ENCODE measurements at regions not wholly inside any gene's neighbourhood (a gene's known extent, or its start where the extent isn't known, plus 50 kb on each side); places are given as distances from the start of the nearest gene placed in this dataset.
"Not testable (repeated sequence)": the region's sequence is repeated elsewhere in the genome, so short reads cannot be mapped to it uniquely, and the experiment has no call there.

- H3K27ac ChIP-seq (ENCODE audit: low read depth in 1 of 2, low read length in 1 of 2): no peak overlapping the region
- DNase-seq (ENCODE audit: low read depth in 6 of 9, low spot score in 9 of 9): no peak
- no peaks in the 10 kb centered on the region for H3K27me3 ChIP-seq (ENCODE audit: control insufficient read depth in 2 of 2, insufficient read depth in 1 of 2, low read length in 1 of 2)
- no peaks in the 10 kb centered on the region for H3K4me1 ChIP-seq (ENCODE audit: control insufficient read depth in 2 of 2, insufficient read depth in 2 of 2, low read length in 2 of 2)
- H3K9me3 ChIP-seq (ENCODE audit: control insufficient read depth in 2 of 2, insufficient read depth in 1 of 2, low read length in 1 of 2): no peaks in the 10 kb centered on the region
- H3K4me3 ChIP-seq (ENCODE audit: low read length in 2 of 2): no peak overlapping the region
- no peaks in the 10 kb centered on the region for H3K36me3 ChIP-seq (ENCODE audit: control insufficient read depth in 2 of 2, insufficient read depth in 2 of 2, low read length in 1 of 2)
Observed at GRCh38 chr4:126530996-126531585, 1101.7 kb upstream of the INTU start.

- no peak for DNase-seq (ENCODE audit: low read depth in 6 of 9, low spot score in 9 of 9)
- 97% methylated on average over 1 of the region's 1 CpG for WGBS
- Histone ChIP-seq H3K9me3 (ENCODE audit: control insufficient read depth in 2 of 2, insufficient read depth in 1 of 2, low read length in 1 of 2) (no peaks in the 10 kb centered on the region), H3K27ac (ENCODE audit: low read depth in 1 of 2, low read length in 1 of 2) (no peak overlapping the region), H3K36me3 (ENCODE audit: control insufficient read depth in 2 of 2, insufficient read depth in 2 of 2, low read length in 1 of 2) (no peaks in the 10 kb centered on the region), H3K4me3 (ENCODE audit: low read length in 2 of 2) (no peak overlapping the region), H3K27me3 (ENCODE audit: control insufficient read depth in 2 of 2, insufficient read depth in 1 of 2, low read length in 1 of 2) (no peaks in the 10 kb centered on the region), H3K4me1 (ENCODE audit: control insufficient read depth in 2 of 2, insufficient read depth in 2 of 2, low read length in 2 of 2) (no peaks in the 10 kb centered on the region)
Observed at GRCh38 chr4:126532527-126532926, 1100.2 kb upstream of the INTU start.

- Histone ChIP-seq H3K36me3 (ENCODE audit: control insufficient read depth in 2 of 2, insufficient read depth in 2 of 2, low read length in 1 of 2) (no peaks in the 10 kb centered on the region), H3K27me3 (ENCODE audit: control insufficient read depth in 2 of 2, insufficient read depth in 1 of 2, low read length in 1 of 2) (no peaks in the 10 kb centered on the region), H3K9me3 (ENCODE audit: control insufficient read depth in 2 of 2, insufficient read depth in 1 of 2, low read length in 1 of 2) (no peaks in the 10 kb centered on the region), H3K4me1 (ENCODE audit: control insufficient read depth in 2 of 2, insufficient read depth in 2 of 2, low read length in 2 of 2) (no peaks in the 10 kb centered on the region), H3K27ac (ENCODE audit: low read depth in 1 of 2, low read length in 1 of 2) (no peak overlapping the region), H3K4me3 (ENCODE audit: low read length in 2 of 2) (no peak overlapping the region)
- WGBS: 69% methylated on average over 5 of the region's 5 CpGs
- DNase-seq (ENCODE audit: low read depth in 6 of 9, low spot score in 9 of 9): no peak
Observed at GRCh38 chr4:126533146-126533805, 1099.5 kb upstream of the INTU start.

- Histone ChIP-seq H3K4me3 (ENCODE audit: low read length in 2 of 2) (no peak overlapping the region), H3K36me3 (ENCODE audit: control insufficient read depth in 2 of 2, insufficient read depth in 2 of 2, low read length in 1 of 2) (no peaks in the 10 kb centered on the region), H3K4me1 (ENCODE audit: control insufficient read depth in 2 of 2, insufficient read depth in 2 of 2, low read length in 2 of 2) (no peaks in the 10 kb centered on the region), H3K27ac (ENCODE audit: low read depth in 1 of 2, low read length in 1 of 2) (no peak overlapping the region), H3K27me3 (ENCODE audit: control insufficient read depth in 2 of 2, insufficient read depth in 1 of 2, low read length in 1 of 2) (no peaks in the 10 kb centered on the region), H3K9me3 (ENCODE audit: control insufficient read depth in 2 of 2, insufficient read depth in 1 of 2, low read length in 1 of 2) (no peaks in the 10 kb centered on the region)
- DNase-seq (ENCODE audit: low read depth in 6 of 9, low spot score in 9 of 9): no peak
- WGBS: 88% methylated on average over 3 of the region's 3 CpGs
Observed at GRCh38 chr4:126539771-126540170, 1093.0 kb upstream of the INTU start.

- Histone ChIP-seq H3K9me3 (ENCODE audit: control insufficient read depth in 2 of 2, insufficient read depth in 1 of 2, low read length in 1 of 2) (no peaks in the 10 kb centered on the region), H3K27ac (ENCODE audit: low read depth in 1 of 2, low read length in 1 of 2) (no peak overlapping the region), H3K27me3 (ENCODE audit: control insufficient read depth in 2 of 2, insufficient read depth in 1 of 2, low read length in 1 of 2) (no peaks in the 10 kb centered on the region), H3K4me3 (ENCODE audit: low read length in 2 of 2) (no peak overlapping the region), H3K4me1 (ENCODE audit: control insufficient read depth in 2 of 2, insufficient read depth in 2 of 2, low read length in 2 of 2) (no peaks in the 10 kb centered on the region), H3K36me3 (ENCODE audit: control insufficient read depth in 2 of 2, insufficient read depth in 2 of 2, low read length in 1 of 2) (no peaks in the 10 kb centered on the region)
- 90% methylated on average over 2 of the region's 2 CpGs for WGBS
- DNase-seq (ENCODE audit: low read depth in 6 of 9, low spot score in 9 of 9): no peak
Observed at GRCh38 chr4:126541820-126542219, 1090.9 kb upstream of the INTU start.

GRCh38 chr4:126544276-126544675 lies 1088.5 kb upstream of the INTU start:
- Histone ChIP-seq H3K27ac (ENCODE audit: low read depth in 1 of 2, low read length in 1 of 2) (no peak overlapping the region), H3K4me1 (ENCODE audit: control insufficient read depth in 2 of 2, insufficient read depth in 2 of 2, low read length in 2 of 2) (no peaks in the 10 kb centered on the region), H3K4me3 (ENCODE audit: low read length in 2 of 2) (no peak overlapping the region), H3K9me3 (ENCODE audit: control insufficient read depth in 2 of 2, insufficient read depth in 1 of 2, low read length in 1 of 2) (no peaks in the 10 kb centered on the region), H3K36me3 (ENCODE audit: control insufficient read depth in 2 of 2, insufficient read depth in 2 of 2, low read length in 1 of 2) (no peaks in the 10 kb centered on the region), H3K27me3 (ENCODE audit: control insufficient read depth in 2 of 2, insufficient read depth in 1 of 2, low read length in 1 of 2) (no peaks in the 10 kb centered on the region)
- WGBS: 74% methylated on average over 5 of the region's 5 CpGs
- DNase-seq (ENCODE audit: low read depth in 6 of 9, low spot score in 9 of 9): no peak

- H3K9me3 ChIP-seq (ENCODE audit: control insufficient read depth in 2 of 2, insufficient read depth in 1 of 2, low read length in 1 of 2); H3K4me3 ChIP-seq (ENCODE audit: low read length in 2 of 2); H3K36me3 ChIP-seq (ENCODE audit: control insufficient read depth in 2 of 2, insufficient read depth in 2 of 2, low read length in 1 of 2); H3K27me3 ChIP-seq (ENCODE audit: control insufficient read depth in 2 of 2, insufficient read depth in 1 of 2, low read length in 1 of 2); DNase-seq (ENCODE audit: low read depth in 6 of 9, low spot score in 9 of 9); H3K4me1 ChIP-seq (ENCODE audit: control insufficient read depth in 2 of 2, insufficient read depth in 2 of 2, low read length in 2 of 2); H3K27ac ChIP-seq (ENCODE audit: low read depth in 1 of 2, low read length in 1 of 2): not testable (repeated sequence)
- WGBS: 97% methylated on average over 10 of the region's 10 CpGs
Observed at GRCh38 chr4:126546197-126546596, 1086.6 kb upstream of the INTU start.

GRCh38 chr4:126547352-126547751 lies 1085.4 kb upstream of the INTU start:
- DNase-seq (ENCODE audit: low read depth in 6 of 9, low spot score in 9 of 9): no peak
- Histone ChIP-seq H3K36me3 (ENCODE audit: control insufficient read depth in 2 of 2, insufficient read depth in 2 of 2, low read length in 1 of 2) (no peaks in the 10 kb centered on the region), H3K27me3 (ENCODE audit: control insufficient read depth in 2 of 2, insufficient read depth in 1 of 2, low read length in 1 of 2) (no peaks in the 10 kb centered on the region)

GRCh38 chr4:126548890-126549289 lies 1083.9 kb upstream of the INTU start:
- Histone ChIP-seq H3K27ac (ENCODE audit: low read depth in 1 of 2, low read length in 1 of 2) (no peak overlapping the region), H3K36me3 (ENCODE audit: control insufficient read depth in 2 of 2, insufficient read depth in 2 of 2, low read length in 1 of 2) (no peaks in the 10 kb centered on the region), H3K4me3 (ENCODE audit: low read length in 2 of 2) (no peak overlapping the region), H3K4me1 (ENCODE audit: control insufficient read depth in 2 of 2, insufficient read depth in 2 of 2, low read length in 2 of 2) (no peaks in the 10 kb centered on the region), H3K27me3 (ENCODE audit: control insufficient read depth in 2 of 2, insufficient read depth in 1 of 2, low read length in 1 of 2) (no peaks in the 10 kb centered on the region), H3K9me3 (ENCODE audit: control insufficient read depth in 2 of 2, insufficient read depth in 1 of 2, low read length in 1 of 2) (no peaks in the 10 kb centered on the region)
- DNase-seq (ENCODE audit: low read depth in 6 of 9, low spot score in 9 of 9): no peak

More at GRCh38 chr4:126547352-126547751, 1085.4 kb upstream of the INTU start:
- Histone ChIP-seq H3K27ac (ENCODE audit: low read depth in 1 of 2, low read length in 1 of 2) (no peak overlapping the region), H3K4me3 (ENCODE audit: low read length in 2 of 2) (no peak overlapping the region), H3K9me3 (ENCODE audit: control insufficient read depth in 2 of 2, insufficient read depth in 1 of 2, low read length in 1 of 2) (no peaks in the 10 kb centered on the region), H3K4me1 (ENCODE audit: control insufficient read depth in 2 of 2, insufficient read depth in 2 of 2, low read length in 2 of 2) (no peaks in the 10 kb centered on the region)
